Thyroid gland (tissue), 4 donors: ENCODE measurements at regions not wholly inside any gene's neighbourhood (a gene's known extent, or its start where the extent isn't known, plus 50 kb on each side); places are given as distances from the start of the nearest gene placed in this dataset.

ENCODE experiments used
- DNase-seq, 2 donors: peaks; one replicate each; pipeline ENCODE4 v3.0.0-alpha.2; 2019
- H3K27ac ChIP-seq, 3 donors: fragments of 200-600 bp; sonication (generic); 1 replicate in 2 of 3; 2 replicates in 1 of 3; pipeline ENCODE4 v1.5.1; 2016 to 2019; ENCODE audit warnings: mild to moderate bottlenecking in 1 of 3, moderate library complexity in 1 of 3
- H3K27me3 ChIP-seq: fragments of 200-600 bp; sonication (generic); one replicate; pipeline ENCODE4 v1.5.1; 2019
- H3K36me3 ChIP-seq, 2 donors: fragments of 200-600 bp; sonication (generic); one replicate each; pipeline ENCODE4 v1.5.1; 2016 to 2019
- H3K4me1 ChIP-seq, 2 donors: fragments of 200-600 bp; sonication (generic); one replicate each; pipeline ENCODE4 v1.5.1; 2017 to 2019
- H3K4me3 ChIP-seq, 3 donors: fragments of 200-600 bp; sonication (generic); replicated peaks in 1 of 3; 1 replicate in 2 of 3; 2 replicates in 1 of 3; pipeline ENCODE4 v1.5.1; 2016; ENCODE audit warnings: mild to moderate bottlenecking in 1 of 3
- H3K9me3 ChIP-seq: fragments of 200-600 bp; sonication (generic); one replicate; pipeline ENCODE4 v1.5.1; 2017
- CTCF ChIP-seq, 6 experiments: fragments of 200-600 bp in 3 of 6; fragments of 450-650 bp in 3 of 6; sonication (generic) in 3 of 6; IDR thresholded peaks; one replicate each; pipeline ENCODE4 v1.5.1; 2016 to 2019; ENCODE audit warnings: antibody characterized with exemption in 6 of 6, mild to moderate bottlenecking in 2 of 6, inconsistent platforms in 1 of 6, moderate library complexity in 1 of 6
- POLR2A ChIP-seq, 2 donors: fragments of 450-650 bp; IDR thresholded peaks; one replicate each; pipeline ENCODE4 v1.6.1; 2017; ENCODE audit warnings: antibody characterized with exemption in 2 of 2, mild to moderate bottlenecking in 2 of 2, moderate library complexity in 1 of 2
- WGBS, 2 donors: methylation state at CpG; one replicate each; pipeline ENCODE4 v1.1.5; 2017; 5-methylcytosine and 5-hydroxymethylcytosine counted together
- intact Hi-C: fragments of 100-400 bp; cut with DNase I; formaldehyde crosslinking; loops from one replicate; pipeline ENCODE4 v1.15.1; 2023

- H3K36me3 ChIP-seq: no peaks in the 10 kb centered on the region
- DNase-seq: no peak
- TF ChIP-seq POLR2A (IDR thresholded peaks at IDR 0.05) (no peak), CTCF (IDR thresholded peaks at IDR 0.05) (no peak)
- intact Hi-C loops: no loop called here
- no peak overlapping the region for H3K27ac ChIP-seq
- no peaks in the 10 kb centered on the region for H3K27me3 ChIP-seq
- H3K4me3 ChIP-seq: no peak overlapping the region
- H3K4me1 ChIP-seq: no peaks in the 10 kb centered on the region
- no peaks in the 10 kb centered on the region for H3K9me3 ChIP-seq
- WGBS, 2 donors: 92 to 93% methylated on average over 28 of the region's 28 CpGs
Measured at GRCh38 chr6:170172825-170173256, 118.0 kb downstream of the DLL1 start.

GRCh38 chr6:170172392-170172791 lies 118.5 kb downstream of the DLL1 start:
- Histone ChIP-seq H3K27ac (no peak overlapping the region), H3K4me1 (no peaks in the 10 kb centered on the region), H3K36me3 (no peaks in the 10 kb centered on the region), H3K4me3 (no peak overlapping the region), H3K27me3 (no peaks in the 10 kb centered on the region), H3K9me3 (no peaks in the 10 kb centered on the region)
- TF ChIP-seq POLR2A (IDR thresholded peaks at IDR 0.05) (no peak), CTCF (IDR thresholded peaks at IDR 0.05) (no peak)
- no peak for DNase-seq
- intact Hi-C loops: no loop called here
- 71 to 78% methylated on average over 5 of the region's 5 CpGs for WGBS, 2 donors

GRCh38 chr6:170167657-170168159 lies 123.2 kb downstream of the DLL1 start:
- Histone ChIP-seq H3K27ac (no peak overlapping the region), H3K27me3 (no peaks in the 10 kb centered on the region), H3K9me3 (no peaks in the 10 kb centered on the region), H3K4me1 (no peaks in the 10 kb centered on the region), H3K36me3 (no peaks in the 10 kb centered on the region), H3K4me3 (no peak overlapping the region)
- intact Hi-C loops: no loop called here
- DNase-seq: no peak
- TF ChIP-seq CTCF (IDR thresholded peaks at IDR 0.05) (no peak), POLR2A (IDR thresholded peaks at IDR 0.05) (no peak)
- WGBS, 2 donors: 73 to 86% methylated on average over 6 to 14 of the region's 19 CpGs

- Histone ChIP-seq H3K27ac (no peak overlapping the region), H3K4me3 (no peak overlapping the region), H3K4me1 (no peaks in the 10 kb centered on the region), H3K36me3 (no peaks in the 10 kb centered on the region), H3K27me3 (no peaks in the 10 kb centered on the region), H3K9me3 (no peaks in the 10 kb centered on the region)
- DNase-seq: no peak
- intact Hi-C loops: no loop called here
- 71 to 80% methylated on average over 19 to 25 of the region's 31 CpGs for WGBS, 2 donors
- no peak for TF ChIP-seq POLR2A (IDR thresholded peaks at IDR 0.05)
- no peak for TF ChIP-seq CTCF (IDR thresholded peaks at IDR 0.05)
Measured at GRCh38 chr6:170166511-170167122, 124.3 kb downstream of the DLL1 start.

GRCh38 chr6:170165471-170166117 lies 125.3 kb downstream of the DLL1 start:
- no peaks in the 10 kb centered on the region for H3K27me3 ChIP-seq
- no peaks in the 10 kb centered on the region for H3K36me3 ChIP-seq
- 74 to 79% methylated on average over 20 to 22 of the region's 22 CpGs for WGBS, 2 donors
- H3K27ac ChIP-seq: no peak overlapping the region
- H3K9me3 ChIP-seq: no peaks in the 10 kb centered on the region
- H3K4me3 ChIP-seq: no peak overlapping the region
- no peak for DNase-seq
- TF ChIP-seq POLR2A (IDR thresholded peaks at IDR 0.05) (no peak), CTCF (IDR thresholded peaks at IDR 0.05) (no peak)
- intact Hi-C loops: no loop called here
- no peaks in the 10 kb centered on the region for H3K4me1 ChIP-seq
